GM12864 (cell line): ENCODE measurements at regions not wholly inside any gene's neighbourhood (a gene's known extent, or its start where the extent isn't known, plus 50 kb on each side); places are given as distances from the start of the nearest gene placed in this dataset.

Experiments
- DNase-seq: peaks from one replicate; pipeline ENCODE4 v3.0.0-alpha.2; 2011; ENCODE audit warnings: low read depth
- H3K4me3 ChIP-seq: 2 replicates; pipeline ENCODE4 v1.5.1; 2011; ENCODE audit warnings: mild to moderate bottlenecking, low read depth, low read length, control low read depth
- CTCF ChIP-seq: IDR thresholded peaks from 2 replicates; pipeline ENCODE4 v1.5.1; 2011; ENCODE audit warnings: low read depth, mild to moderate bottlenecking, moderate library complexity, low read length, control low read depth, inconsistent platforms; ENCODE audit errors: missing control alignments

- TF ChIP-seq CTCF = no peak
- no peak for DNase-seq
- no peak overlapping the region for H3K4me3 ChIP-seq
Measured at GRCh38 chr11:97972731-97973130, 1048.0 kb upstream of the CNTN5 start.

- no peak for TF ChIP-seq CTCF
- no peak for DNase-seq
- H3K4me3 ChIP-seq = no peak overlapping the region
Measured at GRCh38 chr11:97973352-97973857, 1047.3 kb upstream of the CNTN5 start.

- no peak overlapping the region for H3K4me3 ChIP-seq
- no peak for TF ChIP-seq CTCF
- DNase-seq = no peak
Measured at GRCh38 chr11:97974798-97975498, 1045.8 kb upstream of the CNTN5 start.

GRCh38 chr11:97977726-97978125, 1043.0 kb upstream of the CNTN5 start:
- DNase-seq = no peak
- no peak for TF ChIP-seq CTCF
- H3K4me3 ChIP-seq = no peak overlapping the region

- H3K4me3 ChIP-seq = no peak overlapping the region
- DNase-seq = no peak
- no peak for TF ChIP-seq CTCF
Measured at GRCh38 chr11:97979741-97980140, 1041.0 kb upstream of the CNTN5 start.

GRCh38 chr11:97982512-97982911, 1038.2 kb upstream of the CNTN5 start:
- no peak overlapping the region for H3K4me3 ChIP-seq
- no peak for DNase-seq
- TF ChIP-seq CTCF = no peak

- no peak for TF ChIP-seq CTCF
- H3K4me3 ChIP-seq = no peak overlapping the region
- no peak for DNase-seq
Measured at GRCh38 chr11:97989121-97989520, 1031.6 kb upstream of the CNTN5 start.
